H9 (cell line): ENCODE measurements at regions not wholly inside any gene's neighbourhood (a gene's known extent, or its start where the extent isn't known, plus 50 kb on each side); places are given as distances from the start of the nearest gene placed in this dataset.

ENCODE experiments used
- DNase-seq: peaks from one replicate; pipeline ENCODE4 v3.0.0-alpha.2; 2017
- H2AFZ ChIP-seq: one replicate; pipeline ENCODE4 v1.6.1; 2013; ENCODE audit warnings: mild to moderate bottlenecking, low read length, control low read depth, moderate library complexity
- H2AK5ac ChIP-seq: 2 replicates; pipeline ENCODE4 v1.6.1; 2013; ENCODE audit warnings: low read length, control low read depth, mixed read lengths; ENCODE audit not compliant: insufficient read length
- H2BK120ac ChIP-seq: one replicate; pipeline ENCODE4 v1.6.1; 2013; ENCODE audit warnings: low read depth, mild to moderate bottlenecking, low read length, control low read depth, inconsistent platforms; ENCODE audit not compliant: poor library complexity, severe bottlenecking
- H2BK12ac ChIP-seq: 2 replicates; pipeline ENCODE4 v1.6.1; 2013; ENCODE audit warnings: low read length, control low read depth, mixed read lengths, low read depth; ENCODE audit not compliant: insufficient read length
- H2BK15ac ChIP-seq: 2 replicates; pipeline ENCODE4 v1.6.1; 2013; ENCODE audit warnings: low read depth, low read length, control low read depth
- H2BK20ac ChIP-seq: one replicate; pipeline ENCODE4 v1.6.1; 2013; ENCODE audit warnings: low read depth, mild to moderate bottlenecking, low read length, control low read depth, inconsistent platforms; ENCODE audit not compliant: poor library complexity, severe bottlenecking
- H2BK5ac ChIP-seq: 2 replicates; pipeline ENCODE4 v1.6.1; 2013; ENCODE audit warnings: low read length, control low read depth, mixed read lengths; ENCODE audit not compliant: insufficient read length
- H3K14ac ChIP-seq: 2 replicates; pipeline ENCODE4 v1.6.1; 2013; ENCODE audit warnings: low read length, control low read depth; ENCODE audit not compliant: insufficient read depth
- H3K18ac ChIP-seq: 2 replicates; pipeline ENCODE4 v1.6.1; 2013; ENCODE audit warnings: low read depth, mild to moderate bottlenecking, mixed read lengths, low read length, control low read depth; ENCODE audit not compliant: insufficient read length
- H3K23ac ChIP-seq: 2 replicates; pipeline ENCODE4 v1.6.1; 2013; ENCODE audit warnings: low read length, control low read depth, mixed read lengths, low read depth; ENCODE audit not compliant: insufficient read length
- H3K23me2 ChIP-seq: 2 replicates; pipeline ENCODE4 v1.6.1; 2013; ENCODE audit warnings: low read depth, mild to moderate bottlenecking, mixed read lengths, low read length, control low read depth; ENCODE audit not compliant: insufficient read length, poor library complexity, severe bottlenecking
- H3K27ac ChIP-seq: 2 replicates; pipeline ENCODE4 v1.5.1; 2013; ENCODE audit warnings: low read length, control low read depth, mixed read lengths, low read depth; ENCODE audit not compliant: insufficient read length
- H3K27me3 ChIP-seq: 2 replicates; pipeline ENCODE4 v1.6.1; 2013; ENCODE audit warnings: low read length, control low read depth, inconsistent platforms; ENCODE audit not compliant: insufficient read depth
- H3K4ac ChIP-seq: 2 replicates; pipeline ENCODE4 v1.6.1; 2013; ENCODE audit warnings: low read depth, mild to moderate bottlenecking, control low read depth, inconsistent platforms, low read length, moderate library complexity
- H3K4me1 ChIP-seq: 2 replicates; pipeline ENCODE4 v1.6.1; 2013; ENCODE audit warnings: low read length, control low read depth, inconsistent platforms; ENCODE audit not compliant: insufficient read depth
- H3K4me2 ChIP-seq: 2 replicates; pipeline ENCODE4 v1.6.1; 2013; ENCODE audit warnings: low read length, control low read depth, mixed read lengths; ENCODE audit not compliant: insufficient read length, insufficient read depth
- H3K56ac ChIP-seq: 2 replicates; pipeline ENCODE4 v1.6.1; 2013; ENCODE audit warnings: low read depth, mild to moderate bottlenecking, mixed read lengths, low read length, control low read depth; ENCODE audit not compliant: insufficient read length
- H3K79me1 ChIP-seq: 2 replicates; pipeline ENCODE4 v1.6.1; 2013; ENCODE audit warnings: low read depth, mild to moderate bottlenecking, moderate library complexity, low read length, control low read depth, inconsistent platforms; ENCODE audit not compliant: insufficient read depth, poor library complexity, severe bottlenecking
- H3K79me2 ChIP-seq: 2 replicates; pipeline ENCODE4 v1.6.1; 2013; ENCODE audit warnings: low read length, control low read depth, inconsistent platforms; ENCODE audit not compliant: insufficient read depth
- H3K9ac ChIP-seq: 2 replicates; pipeline ENCODE4 v1.6.1; 2013; ENCODE audit warnings: low read length, control low read depth, mixed read lengths; ENCODE audit not compliant: insufficient read length; ENCODE audit errors: extremely low read depth
- H3K9me3 ChIP-seq: one replicate; pipeline ENCODE4 v1.6.1; 2013; ENCODE audit warnings: low read depth, low read length, inconsistent platforms; ENCODE audit not compliant: control insufficient read depth
- H3T11ph ChIP-seq: one replicate; pipeline ENCODE4 v1.6.1; 2013; ENCODE audit warnings: mild to moderate bottlenecking, low read length, control low read depth, inconsistent platforms
- H4K20me1 ChIP-seq: one replicate; pipeline ENCODE4 v1.6.1; 2013; ENCODE audit not compliant: control insufficient read depth, insufficient read length, insufficient read depth
- H4K5ac ChIP-seq: 2 replicates; pipeline ENCODE4 v1.6.1; 2013; ENCODE audit warnings: low read depth, mild to moderate bottlenecking, mixed read lengths, low read length, control low read depth; ENCODE audit not compliant: insufficient read length
- H4K8ac ChIP-seq: replicated peaks from 2 replicates; pipeline ENCODE4 v1.6.1; 2013; ENCODE audit warnings: low read length, control low read depth, mixed read lengths, low read depth; ENCODE audit not compliant: insufficient read length
- H4K91ac ChIP-seq: 2 replicates; pipeline ENCODE4 v1.6.1; 2013; ENCODE audit warnings: low read depth, mild to moderate bottlenecking, moderate library complexity, mixed read lengths, low read length, control low read depth; ENCODE audit not compliant: insufficient read length
- H3K27ac Mint-ChIP-seq, 3 experiments: 2 replicates in 2 of 3; 3 replicates in 1 of 3; pipeline ENCODE4 v1.8.0; 2020 to 2021; ENCODE audit warnings: mixed read lengths in 3 of 3, mild to moderate bottlenecking in 1 of 3, moderate library complexity in 1 of 3
- H3K27me3 Mint-ChIP-seq: 2 replicates; pipeline ENCODE4 v1.8.0; 2021; ENCODE audit warnings: low read depth, mild to moderate bottlenecking, moderate library complexity, mixed read lengths
- H3K36me3 Mint-ChIP-seq, 3 experiments: 2 replicates in 2 of 3; 3 replicates in 1 of 3; pipeline ENCODE4 v1.8.0; 2020 to 2021; ENCODE audit warnings: low read depth in 3 of 3, mixed read lengths in 3 of 3; ENCODE audit not compliant: insufficient read depth in 1 of 3
- H3K4me1 Mint-ChIP-seq, 2 experiments: 2 replicates each; pipeline ENCODE4 v1.8.0; 2020; ENCODE audit warnings: mixed read lengths in 2 of 2
- H3K4me3 Mint-ChIP-seq, 2 experiments: 2 replicates in 1 of 2; 3 replicates in 1 of 2; pipeline ENCODE4 v1.8.0; 2020 to 2021; ENCODE audit warnings: mild to moderate bottlenecking in 2 of 2, mixed read lengths in 2 of 2, moderate library complexity in 1 of 2
- H3K9me3 Mint-ChIP-seq, 2 experiments: 2 replicates in 1 of 2; 3 replicates in 1 of 2; pipeline ENCODE4 v1.8.0; 2020; ENCODE audit warnings: mild to moderate bottlenecking in 2 of 2, mixed read lengths in 2 of 2, moderate library complexity in 1 of 2
- WGBS: extraction: QIAGEN DNeasy Blood & Tissue Kit; methylation state at CpG from one replicate; pipeline ENCODE4 v1.1.7; 2013; ENCODE audit warnings: missing lambda C conversion rate, low lambda C conversion rate, mixed read lengths; ENCODE audit not compliant: insufficient read length; ENCODE audit errors: extremely low coverage; 5-methylcytosine and 5-hydroxymethylcytosine counted together
- TF ChIP-seq, protein P1 (sequence below): fragments of 200-600 bp; sonication (generic); conservative IDR thresholded peaks from 3 replicates; pipeline ENCODE4 v1.8.0; 2021; ENCODE audit warnings: antibody characterized with exemption, mild to moderate bottlenecking

DNA sequence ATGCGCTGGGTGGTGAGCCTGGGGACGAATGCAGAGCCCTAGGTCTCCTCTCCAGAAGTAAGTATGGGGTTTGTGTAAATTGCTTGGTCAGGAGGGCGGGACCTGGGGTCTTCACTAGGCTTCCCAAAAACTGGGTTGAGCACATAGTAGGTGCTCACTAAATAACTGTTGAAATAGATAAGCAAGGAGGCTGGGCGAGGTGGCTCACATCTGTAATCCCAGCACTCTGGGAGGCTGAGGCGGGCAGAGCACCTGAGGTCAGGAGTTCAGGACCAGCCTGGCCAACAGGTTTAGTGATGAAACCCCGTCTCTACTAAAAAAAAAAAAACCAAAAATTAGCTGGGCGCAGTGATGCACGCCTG is 163.9 kb upstream of the IER5L start:
- TF ChIP-seq, protein P1, sequence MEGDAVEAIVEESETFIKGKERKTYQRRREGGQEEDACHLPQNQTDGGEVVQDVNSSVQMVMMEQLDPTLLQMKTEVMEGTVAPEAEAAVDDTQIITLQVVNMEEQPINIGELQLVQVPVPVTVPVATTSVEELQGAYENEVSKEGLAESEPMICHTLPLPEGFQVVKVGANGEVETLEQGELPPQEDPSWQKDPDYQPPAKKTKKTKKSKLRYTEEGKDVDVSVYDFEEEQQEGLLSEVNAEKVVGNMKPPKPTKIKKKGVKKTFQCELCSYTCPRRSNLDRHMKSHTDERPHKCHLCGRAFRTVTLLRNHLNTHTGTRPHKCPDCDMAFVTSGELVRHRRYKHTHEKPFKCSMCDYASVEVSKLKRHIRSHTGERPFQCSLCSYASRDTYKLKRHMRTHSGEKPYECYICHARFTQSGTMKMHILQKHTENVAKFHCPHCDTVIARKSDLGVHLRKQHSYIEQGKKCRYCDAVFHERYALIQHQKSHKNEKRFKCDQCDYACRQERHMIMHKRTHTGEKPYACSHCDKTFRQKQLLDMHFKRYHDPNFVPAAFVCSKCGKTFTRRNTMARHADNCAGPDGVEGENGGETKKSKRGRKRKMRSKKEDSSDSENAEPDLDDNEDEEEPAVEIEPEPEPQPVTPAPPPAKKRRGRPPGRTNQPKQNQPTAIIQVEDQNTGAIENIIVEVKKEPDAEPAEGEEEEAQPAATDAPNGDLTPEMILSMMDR, result no peak
- no peak overlapping the region for H2BK120ac ChIP-seq
- no peaks in the 10 kb centered on the region for H3K9me3 Mint-ChIP-seq
- no peak overlapping the region for H2BK15ac ChIP-seq
- H3K4me3 Mint-ChIP-seq, result no peak overlapping the region
- H3K27me3 ChIP-seq, result no peaks in the 10 kb centered on the region
- H4K20me1 ChIP-seq, result no peaks in the 10 kb centered on the region
- H3K4me1 ChIP-seq, result peaks cover 3% of the 10 kb centered on the region; the same call in 1 of the 2 replicates
- no peak overlapping the region for H2BK20ac ChIP-seq
- H2AK5ac ChIP-seq, result no peak overlapping the region
- no peaks in the 10 kb centered on the region; the same call in 1 of the 2 replicates for H3K27me3 Mint-ChIP-seq
- H3K36me3 Mint-ChIP-seq, result peaks cover 0 to 5% (median 0%) of the 10 kb centered on the region in 3 experiments; a peak in 1 of 7 replicates
- H3K18ac ChIP-seq, result no peak overlapping the region
- no peaks in the 10 kb centered on the region for H3K79me2 ChIP-seq
- WGBS, result no CpG with 5 or more reads among the region's 8 CpGs
- H3K4me2 ChIP-seq, result no peak overlapping the region
- peaks cover 5 to 6% of the 10 kb centered on the region in 2 experiments for H3K4me1 Mint-ChIP-seq
- no peak overlapping the region for H3K56ac ChIP-seq
- H2BK12ac ChIP-seq, result no peak overlapping the region
- H3K9me3 ChIP-seq, result no peaks in the 10 kb centered on the region
- H2BK5ac ChIP-seq, result no peak overlapping the region
- no peak overlapping the region for H3K4ac ChIP-seq
- H3K9ac ChIP-seq, result no peak overlapping the region
- no peak overlapping the region for H4K8ac ChIP-seq
- H3K23me2 ChIP-seq, result no peaks in the 10 kb centered on the region
- no peak for DNase-seq
- no peak overlapping the region for H3K14ac ChIP-seq
- no peaks in the 10 kb centered on the region for H3K79me1 ChIP-seq
- no peak overlapping the region for H3T11ph ChIP-seq
- H4K5ac ChIP-seq, result no peak overlapping the region
- H3K27ac ChIP-seq, result no peak overlapping the region
- no peak overlapping the region for H2AFZ ChIP-seq
- H3K27ac Mint-ChIP-seq, result no peak overlapping the region; a peak in 1 of 7 replicates
- H4K91ac ChIP-seq, result no peak overlapping the region
- no peak overlapping the region for H3K23ac ChIP-seq
